ENCODE measurements at regions not wholly inside any gene's neighbourhood (a gene's known extent, or its start where the extent isn't known, plus 50 kb on each side); places are given as distances from the start of the nearest gene placed in this dataset.

- Mint-ChIP-seq H3K36me3 (no peaks in the 10 kb centered on the region), H3K27ac (no peak overlapping the region), H3K4me1 (no peaks in the 10 kb centered on the region), H3K4me3 (no peak overlapping the region), H3K9me3 (peaks cover 11% of the 10 kb centered on the region)
- no peak for DNase-seq (ENCODE audit: low spot score in 2 of 2)
- no peak for ATAC-seq
These were observed 284.0 kb upstream of the IRX2 start for GRCh38 chr5:3035452-3035851.

- H3K9me3 Mint-ChIP-seq: peaks cover 11% of the 10 kb centered on the region
- no peaks in the 10 kb centered on the region for H3K36me3 Mint-ChIP-seq
- no peak overlapping the region for H3K4me3 Mint-ChIP-seq
- DNase-seq (ENCODE audit: low spot score in 2 of 2) (no peak), ATAC-seq (no peak)
- H3K4me1 Mint-ChIP-seq: no peaks in the 10 kb centered on the region
- H3K27ac Mint-ChIP-seq: no peak overlapping the region
These were observed 283.4 kb upstream of the IRX2 start for GRCh38 chr5:3034881-3035280.

- no peak for DNase-seq (ENCODE audit: low spot score in 2 of 2)
- Mint-ChIP-seq H3K4me3 (no peak overlapping the region), H3K36me3 (no peaks in the 10 kb centered on the region), H3K27ac (no peak overlapping the region), H3K9me3 (peaks cover 11% of the 10 kb centered on the region), H3K4me1 (no peaks in the 10 kb centered on the region)
- no peak for ATAC-seq
These were observed 283.0 kb upstream of the IRX2 start for GRCh38 chr5:3034449-3034848.

GRCh38 chr5:3033033-3033755 is 281.7 kb upstream of the IRX2 start:
- Mint-ChIP-seq H3K4me3 (no peak overlapping the region), H3K27ac (no peak overlapping the region), H3K36me3 (no peaks in the 10 kb centered on the region), H3K4me1 (no peaks in the 10 kb centered on the region), H3K9me3 (peaks cover 14% of the 10 kb centered on the region)
- DNase-seq (ENCODE audit: low spot score in 2 of 2) (no peak), ATAC-seq (no peak)

GRCh38 chr5:3032513-3032912 is 281.0 kb upstream of the IRX2 start:
- no peak for ATAC-seq
- Mint-ChIP-seq H3K36me3 (no peaks in the 10 kb centered on the region), H3K4me3 (no peak overlapping the region), H3K4me1 (no peaks in the 10 kb centered on the region), H3K27ac (no peak overlapping the region), H3K9me3 (peaks cover 13% of the 10 kb centered on the region)
- no peak for DNase-seq (ENCODE audit: low spot score in 2 of 2)

- H3K4me1 Mint-ChIP-seq: no peaks in the 10 kb centered on the region
- H3K36me3 Mint-ChIP-seq: no peaks in the 10 kb centered on the region
- DNase-seq (ENCODE audit: low spot score in 2 of 2): no peak
- peaks cover 11% of the 10 kb centered on the region for H3K9me3 Mint-ChIP-seq
- H3K4me3 Mint-ChIP-seq: no peak overlapping the region
- no peak for ATAC-seq
- H3K27ac Mint-ChIP-seq: no peak overlapping the region
These were observed 280.4 kb upstream of the IRX2 start for GRCh38 chr5:3031733-3032378.

- Mint-ChIP-seq H3K4me1 (no peaks in the 10 kb centered on the region), H3K27ac (no peak overlapping the region), H3K9me3 (peaks cover 11% of the 10 kb centered on the region), H3K4me3 (no peak overlapping the region), H3K36me3 (no peaks in the 10 kb centered on the region)
- DNase-seq (ENCODE audit: low spot score in 2 of 2): no peak
- no peak for ATAC-seq
These were observed 279.2 kb upstream of the IRX2 start for GRCh38 chr5:3030511-3031165.

GRCh38 chr5:3029396-3029795 is 277.9 kb upstream of the IRX2 start:
- H3K4me3 Mint-ChIP-seq: no peak overlapping the region
- peaks cover 6% of the 10 kb centered on the region for H3K9me3 Mint-ChIP-seq
- no peak for DNase-seq (ENCODE audit: low spot score in 2 of 2)
- ATAC-seq: no peak
- no peaks in the 10 kb centered on the region for H3K4me1 Mint-ChIP-seq
- H3K27ac Mint-ChIP-seq: no peak overlapping the region
- H3K36me3 Mint-ChIP-seq: no peaks in the 10 kb centered on the region

DNA sequence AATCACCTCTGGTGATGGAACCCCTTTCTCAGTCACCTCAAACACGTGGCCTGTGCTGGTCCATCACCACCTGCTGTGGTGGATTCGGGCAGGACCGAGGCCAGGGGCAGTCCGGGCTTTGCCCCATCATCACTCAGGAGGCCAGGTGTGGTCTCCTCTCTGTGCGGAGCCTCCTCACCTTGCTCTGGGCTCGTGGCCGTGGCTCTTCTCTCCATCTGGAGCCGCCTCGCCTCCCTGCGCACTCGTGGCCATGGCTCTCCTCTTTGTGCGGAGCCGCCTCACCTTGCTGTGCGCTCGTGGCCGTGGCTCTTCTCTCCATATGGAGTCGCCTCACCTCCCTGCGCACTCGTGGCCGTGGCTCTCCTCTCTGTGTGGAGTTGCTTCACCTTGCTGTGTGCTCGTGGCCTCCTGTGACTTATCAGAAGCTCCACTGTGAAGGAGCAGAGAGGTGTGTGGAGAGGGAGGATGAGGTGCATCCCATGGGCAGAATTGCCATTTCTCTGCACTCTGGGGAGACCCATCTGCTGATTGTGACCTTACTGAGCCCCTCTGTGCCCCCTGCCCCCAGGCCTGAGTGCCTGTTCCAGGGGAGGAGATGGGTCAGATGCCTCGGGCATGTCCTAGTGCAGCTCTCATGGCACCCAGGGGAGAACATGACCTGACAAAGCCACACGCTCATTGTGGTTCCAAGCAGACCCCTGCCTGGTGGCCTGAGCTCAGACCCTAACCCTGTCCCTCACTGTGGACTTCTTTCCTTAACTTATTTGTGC is 276.6 kb upstream of the IRX2 start:
- DNase-seq (ENCODE audit: low spot score in 2 of 2) (no peak), ATAC-seq (no peak)
- Mint-ChIP-seq H3K9me3 (peaks cover 6% of the 10 kb centered on the region), H3K4me3 (no peak overlapping the region), H3K36me3 (no peaks in the 10 kb centered on the region), H3K4me1 (no peaks in the 10 kb centered on the region), H3K27ac (no peak overlapping the region)

GRCh38 chr5:3027185-3027865 is 275.8 kb upstream of the IRX2 start:
- peaks cover 6% of the 10 kb centered on the region for H3K9me3 Mint-ChIP-seq
- no peak for ATAC-seq
- no peaks in the 10 kb centered on the region for H3K36me3 Mint-ChIP-seq

GRCh38 chr5:3026651-3027050 is 275.2 kb upstream of the IRX2 start:
- Mint-ChIP-seq H3K4me1 (no peaks in the 10 kb centered on the region), H3K27ac (no peak overlapping the region), H3K4me3 (no peak overlapping the region), H3K9me3 (peaks cover 6% of the 10 kb centered on the region), H3K36me3 (no peaks in the 10 kb centered on the region)
- no peak for DNase-seq (ENCODE audit: low spot score in 2 of 2)
- ATAC-seq: no peak

More at GRCh38 chr5:3027185-3027865, 275.8 kb upstream of the IRX2 start:
- no peak overlapping the region for H3K27ac Mint-ChIP-seq
- no peak for DNase-seq (ENCODE audit: low spot score in 2 of 2)
- no peak overlapping the region for H3K4me3 Mint-ChIP-seq
- no peaks in the 10 kb centered on the region for H3K4me1 Mint-ChIP-seq

GRCh38 chr5:3026099-3026498 is 274.6 kb upstream of the IRX2 start:
- ATAC-seq (no peak), DNase-seq (ENCODE audit: low spot score in 2 of 2) (no peak)
- H3K4me1 Mint-ChIP-seq: no peaks in the 10 kb centered on the region
- no peak overlapping the region for H3K27ac Mint-ChIP-seq
- no peaks in the 10 kb centered on the region for H3K36me3 Mint-ChIP-seq
- peaks cover 3% of the 10 kb centered on the region for H3K9me3 Mint-ChIP-seq
- H3K4me3 Mint-ChIP-seq: no peak overlapping the region

DNA sequence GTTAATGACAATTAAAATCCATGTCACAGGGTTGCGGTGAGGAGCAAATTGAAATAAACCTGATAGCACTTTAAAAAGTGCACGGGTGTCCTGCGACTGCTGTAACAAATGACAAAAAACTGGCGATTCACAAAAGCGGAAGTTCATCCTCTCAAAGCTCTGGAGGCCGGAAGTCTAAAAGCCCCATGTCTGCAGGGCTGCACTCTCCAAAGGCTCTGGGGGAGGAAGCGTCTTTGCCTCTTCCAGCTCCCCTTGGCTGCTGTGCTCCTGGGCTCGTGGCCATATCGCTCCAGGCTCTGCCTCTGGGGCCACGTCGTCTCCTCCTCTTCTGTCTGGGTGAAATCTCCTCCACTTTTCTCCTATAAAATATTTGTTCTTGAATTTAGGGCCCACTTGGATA is 273.9 kb upstream of the IRX2 start:
- H3K27ac Mint-ChIP-seq: no peak overlapping the region
- no peak for DNase-seq (ENCODE audit: low spot score in 2 of 2)
- no peak overlapping the region for H3K4me3 Mint-ChIP-seq
- H3K36me3 Mint-ChIP-seq: no peaks in the 10 kb centered on the region
- H3K4me1 Mint-ChIP-seq: no peaks in the 10 kb centered on the region
- H3K9me3 Mint-ChIP-seq: peaks cover 6% of the 10 kb centered on the region
- ATAC-seq: no peak

DNA sequence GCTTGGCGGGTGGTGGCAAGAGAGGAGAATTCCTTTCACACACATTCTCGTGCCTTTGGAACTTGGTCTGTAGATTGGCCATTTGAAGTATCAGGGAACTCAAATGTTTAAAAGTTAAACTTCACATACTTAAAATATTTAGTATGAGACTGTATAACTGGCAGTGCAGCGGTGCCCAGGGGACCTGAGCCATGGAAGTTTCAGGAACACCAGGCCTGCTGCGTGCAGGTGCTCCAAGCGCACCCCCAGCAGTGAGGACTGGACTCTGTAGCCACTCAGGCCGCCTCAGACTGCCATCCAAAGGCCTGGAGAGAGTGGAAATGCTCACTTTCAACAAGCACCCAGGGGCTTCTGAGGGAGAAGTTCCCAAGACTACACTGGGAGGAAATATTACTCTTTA is 273.5 kb upstream of the IRX2 start:
- Mint-ChIP-seq H3K36me3 (no peaks in the 10 kb centered on the region), H3K27ac (no peak overlapping the region), H3K9me3 (peaks cover 6% of the 10 kb centered on the region), H3K4me3 (no peak overlapping the region), H3K4me1 (no peaks in the 10 kb centered on the region)
- DNase-seq (ENCODE audit: low spot score in 2 of 2) (no peak), ATAC-seq (no peak)

DNA sequence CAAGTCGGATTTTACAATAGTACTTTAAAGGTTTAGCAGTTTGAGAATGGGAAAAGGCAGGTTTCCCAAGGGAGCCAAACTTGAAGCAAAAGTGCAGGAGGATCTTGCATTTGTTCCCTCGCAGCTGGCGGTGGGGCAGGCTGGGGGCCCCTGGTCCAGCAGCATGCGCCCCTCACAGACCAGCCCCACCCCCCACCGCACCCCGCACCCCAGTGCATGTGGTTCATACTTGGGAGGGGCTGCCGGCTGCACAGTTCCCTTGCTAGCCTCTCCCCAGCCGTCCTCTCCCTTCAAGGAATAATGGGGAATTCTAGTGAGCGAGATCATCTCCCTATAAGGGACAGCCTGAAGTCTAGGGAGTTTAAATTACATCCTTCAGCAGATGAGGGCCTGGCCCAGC is 273.1 kb upstream of the IRX2 start:
- H3K4me3 Mint-ChIP-seq: no peak overlapping the region
- no peak overlapping the region for H3K27ac Mint-ChIP-seq
- ATAC-seq: no peak
- H3K36me3 Mint-ChIP-seq: no peaks in the 10 kb centered on the region
- DNase-seq (ENCODE audit: low spot score in 2 of 2): no peak
- H3K4me1 Mint-ChIP-seq: no peaks in the 10 kb centered on the region
- peaks cover 6% of the 10 kb centered on the region for H3K9me3 Mint-ChIP-seq
